Liver (tissue), 3 donors: ENCODE measurements at regions not wholly inside any gene's neighbourhood (a gene's known extent, or its start where the extent isn't known, plus 50 kb on each side); places are given as distances from the start of the nearest gene placed in this dataset.

Experiments
- SP1 ChIP-seq: IDR thresholded peaks from 2 replicates; pipeline ENCODE4 v1.6.1; 2018; ENCODE audit warnings: antibody characterized with exemption, mild to moderate bottlenecking
- TAF1 ChIP-seq: conservative IDR thresholded peaks from 2 replicates; pipeline ENCODE4 v1.6.1; 2016; ENCODE audit warnings: antibody characterized with exemption, mild to moderate bottlenecking
- YY1 ChIP-seq: IDR thresholded peaks from 2 replicates; pipeline ENCODE4 v1.6.1; 2016; ENCODE audit warnings: antibody characterized with exemption, mild to moderate bottlenecking
- TF ChIP-seq, protein P1 (sequence below): fragments of 150-350 bp; IDR thresholded peaks from 2 replicates; pipeline ENCODE4 v1.5.1; 2017; ENCODE audit warnings: improper control_type of control experiment, low read depth, low read length; ENCODE audit not compliant: missing input control
- donor health status: healthy.
- donor health status: healthy.

DNA sequence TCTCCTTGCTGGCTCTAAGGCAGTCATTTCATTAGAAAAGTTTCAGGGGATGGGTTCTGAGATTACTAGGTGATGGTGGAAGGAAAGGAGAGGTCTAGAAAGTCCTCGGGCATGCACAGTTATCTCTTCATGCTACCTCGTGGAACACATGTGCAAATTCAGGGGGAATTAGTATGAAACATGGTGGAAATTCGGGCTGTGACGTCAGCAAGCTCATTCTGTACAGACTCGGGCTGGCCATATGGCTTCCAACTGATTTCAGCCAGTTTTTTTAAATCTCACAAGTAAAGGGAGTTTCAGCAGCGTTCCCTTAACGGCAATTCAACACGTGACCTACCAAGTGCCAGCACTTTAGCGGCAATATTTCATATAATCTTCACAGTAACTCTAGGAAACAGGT lies 251.1 kb downstream of the TBL1XR1 start:
- TF ChIP-seq, protein P1, sequence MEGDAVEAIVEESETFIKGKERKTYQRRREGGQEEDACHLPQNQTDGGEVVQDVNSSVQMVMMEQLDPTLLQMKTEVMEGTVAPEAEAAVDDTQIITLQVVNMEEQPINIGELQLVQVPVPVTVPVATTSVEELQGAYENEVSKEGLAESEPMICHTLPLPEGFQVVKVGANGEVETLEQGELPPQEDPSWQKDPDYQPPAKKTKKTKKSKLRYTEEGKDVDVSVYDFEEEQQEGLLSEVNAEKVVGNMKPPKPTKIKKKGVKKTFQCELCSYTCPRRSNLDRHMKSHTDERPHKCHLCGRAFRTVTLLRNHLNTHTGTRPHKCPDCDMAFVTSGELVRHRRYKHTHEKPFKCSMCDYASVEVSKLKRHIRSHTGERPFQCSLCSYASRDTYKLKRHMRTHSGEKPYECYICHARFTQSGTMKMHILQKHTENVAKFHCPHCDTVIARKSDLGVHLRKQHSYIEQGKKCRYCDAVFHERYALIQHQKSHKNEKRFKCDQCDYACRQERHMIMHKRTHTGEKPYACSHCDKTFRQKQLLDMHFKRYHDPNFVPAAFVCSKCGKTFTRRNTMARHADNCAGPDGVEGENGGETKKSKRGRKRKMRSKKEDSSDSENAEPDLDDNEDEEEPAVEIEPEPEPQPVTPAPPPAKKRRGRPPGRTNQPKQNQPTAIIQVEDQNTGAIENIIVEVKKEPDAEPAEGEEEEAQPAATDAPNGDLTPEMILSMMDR = no peak
- no peak for TF ChIP-seq YY1
- TF ChIP-seq SP1 = no peak
- no peak for TF ChIP-seq TAF1
